ENCODE measurements at regions not wholly inside any gene's neighbourhood (a gene's known extent, or its start where the extent isn't known, plus 50 kb on each side); places are given as distances from the start of the nearest gene placed in this dataset.
"Not testable (repeated sequence)": the region's sequence is repeated elsewhere in the genome, so short reads cannot be mapped to it uniquely, and the experiment has no call there.

DNA sequence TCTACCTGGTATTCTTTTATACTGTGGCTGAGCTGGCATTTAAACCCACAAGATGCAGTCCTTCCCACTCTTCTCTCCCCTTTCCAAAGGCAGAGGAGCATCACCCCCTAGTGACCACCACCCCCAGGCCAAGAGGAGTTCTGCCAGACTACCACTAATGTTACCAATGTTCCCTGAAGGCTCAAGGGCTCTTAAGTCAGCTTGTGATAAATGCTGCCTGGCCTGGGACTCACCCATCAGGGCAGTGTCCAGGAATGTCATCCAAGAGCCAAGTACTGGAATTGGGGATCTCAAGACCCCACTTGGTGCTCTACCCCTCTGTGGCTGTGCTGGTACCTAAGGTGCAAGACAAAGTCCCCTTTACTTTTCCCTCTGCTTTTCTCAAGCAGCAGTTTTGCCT is 80.0 kb upstream of the EMB start:
- not testable (repeated sequence) for TF ChIP-seq ZNF331 (CRISPR knock-in tag; IDR thresholded peaks at IDR 0.05; ENCODE audit: low read depth); CREB1 (CRISPR knock-in tag; IDR thresholded peaks at IDR 0.05; ENCODE audit: low read depth); EZH2phosphoT487 (IDR thresholded peaks at IDR 0.05; ENCODE audit: unreplicated experiment); EZH2 (IDR thresholded peaks at IDR 0.05; ENCODE audit: low read depth, unreplicated experiment)
- TF ChIP-seq, protein P1, sequence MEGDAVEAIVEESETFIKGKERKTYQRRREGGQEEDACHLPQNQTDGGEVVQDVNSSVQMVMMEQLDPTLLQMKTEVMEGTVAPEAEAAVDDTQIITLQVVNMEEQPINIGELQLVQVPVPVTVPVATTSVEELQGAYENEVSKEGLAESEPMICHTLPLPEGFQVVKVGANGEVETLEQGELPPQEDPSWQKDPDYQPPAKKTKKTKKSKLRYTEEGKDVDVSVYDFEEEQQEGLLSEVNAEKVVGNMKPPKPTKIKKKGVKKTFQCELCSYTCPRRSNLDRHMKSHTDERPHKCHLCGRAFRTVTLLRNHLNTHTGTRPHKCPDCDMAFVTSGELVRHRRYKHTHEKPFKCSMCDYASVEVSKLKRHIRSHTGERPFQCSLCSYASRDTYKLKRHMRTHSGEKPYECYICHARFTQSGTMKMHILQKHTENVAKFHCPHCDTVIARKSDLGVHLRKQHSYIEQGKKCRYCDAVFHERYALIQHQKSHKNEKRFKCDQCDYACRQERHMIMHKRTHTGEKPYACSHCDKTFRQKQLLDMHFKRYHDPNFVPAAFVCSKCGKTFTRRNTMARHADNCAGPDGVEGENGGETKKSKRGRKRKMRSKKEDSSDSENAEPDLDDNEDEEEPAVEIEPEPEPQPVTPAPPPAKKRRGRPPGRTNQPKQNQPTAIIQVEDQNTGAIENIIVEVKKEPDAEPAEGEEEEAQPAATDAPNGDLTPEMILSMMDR (conservative IDR thresholded peaks at IDR 0.05; ENCODE audit: low read depth in 2 of 2) = 0 out of 4 replicates have a peak, but pooled peaks of 1 of the 2 experiments have one; percentile 13
